Osteocyte (in vitro differentiated cells): ENCODE measurements at regions not wholly inside any gene's neighbourhood (a gene's known extent, or its start where the extent isn't known, plus 50 kb on each side); places are given as distances from the start of the nearest gene placed in this dataset.
"Not testable (repeated sequence)": the region's sequence is repeated elsewhere in the genome, so short reads cannot be mapped to it uniquely, and the experiment has no call there.

Source experiments
- DNase-seq: peaks from one replicate; pipeline ENCODE4 v3.0.0; 2021; ENCODE audit warnings: mixed read lengths; ENCODE audit not compliant: unreplicated experiment; ENCODE audit errors: extremely low spot score
- H3K27ac Mint-ChIP-seq: one replicate; pipeline ENCODE4 v1.8.0; 2021; ENCODE audit warnings: mild to moderate bottlenecking, mixed read lengths; ENCODE audit not compliant: unreplicated experiment
- H3K27me3 Mint-ChIP-seq: one replicate; pipeline ENCODE4 v1.8.0; 2021; ENCODE audit warnings: mixed read lengths; ENCODE audit not compliant: unreplicated experiment
- H3K36me3 Mint-ChIP-seq: one replicate; pipeline ENCODE4 v1.8.0; 2021; ENCODE audit warnings: mixed read lengths; ENCODE audit not compliant: unreplicated experiment
- H3K4me1 Mint-ChIP-seq: one replicate; pipeline ENCODE4 v1.8.0; 2021; ENCODE audit warnings: mixed read lengths; ENCODE audit not compliant: unreplicated experiment
- H3K4me3 Mint-ChIP-seq: one replicate; pipeline ENCODE4 v1.8.0; 2021; ENCODE audit warnings: mild to moderate bottlenecking, moderate library complexity, mixed read lengths; ENCODE audit not compliant: unreplicated experiment
- H3K9me3 Mint-ChIP-seq: one replicate; pipeline ENCODE4 v1.8.0; 2021; ENCODE audit warnings: mixed read lengths; ENCODE audit not compliant: unreplicated experiment
- TF ChIP-seq, protein P1 (sequence below): fragments of 200-600 bp; sonication (generic); IDR thresholded peaks from 2 replicates; pipeline ENCODE4 v1.5.0; 2021; ENCODE audit warnings: antibody characterized with exemption, mild to moderate bottlenecking, moderate library complexity

DNA sequence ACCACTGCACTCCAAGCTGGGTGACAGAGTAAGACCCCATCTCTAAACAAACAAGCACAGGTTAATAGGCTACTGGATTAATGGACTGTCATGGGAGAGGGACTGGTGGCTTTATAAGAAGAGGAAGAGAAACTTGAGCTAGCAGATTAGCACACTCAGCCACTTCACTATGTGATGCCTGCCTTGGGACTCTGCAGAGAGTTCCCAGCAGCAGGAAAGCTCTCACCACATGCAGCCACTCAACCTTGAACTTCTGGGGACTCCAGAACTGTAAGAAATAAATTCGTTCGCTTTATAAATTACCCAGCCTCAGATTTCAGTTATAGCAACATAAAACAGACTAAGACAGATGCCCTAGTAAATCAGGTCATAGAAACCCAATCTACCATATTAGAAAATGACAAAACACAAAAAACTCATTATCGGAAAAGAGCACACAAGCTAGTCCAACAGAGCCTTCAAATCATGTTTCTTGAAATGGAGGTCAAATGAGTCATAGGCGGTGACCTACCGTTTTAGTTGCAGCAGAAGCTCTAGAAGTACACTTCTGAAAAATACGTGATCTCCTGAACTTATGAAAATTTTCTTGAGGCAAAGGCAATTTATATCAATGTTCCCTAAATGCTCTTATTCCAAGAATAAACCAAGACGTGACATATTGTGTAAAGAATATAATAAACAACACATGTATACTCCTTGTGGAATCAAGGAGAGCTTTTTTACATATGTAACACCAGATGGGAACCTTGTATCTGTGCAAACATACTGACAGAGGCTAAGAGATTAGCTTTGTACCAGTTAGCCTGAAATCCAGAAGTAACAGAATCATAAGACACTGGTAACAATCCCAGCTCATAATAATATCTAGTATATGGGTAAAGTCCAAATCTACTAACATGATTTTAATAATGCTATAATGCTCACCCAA is 340.9 kb upstream of the SGCG start:
- Mint-ChIP-seq H3K27me3 (no peaks in the 10 kb centered on the region), H3K27ac (no peak overlapping the region), H3K4me1 (no peaks in the 10 kb centered on the region), H3K4me3 (no peak overlapping the region), H3K36me3 (no peaks in the 10 kb centered on the region), H3K9me3 (peaks cover 7% of the 10 kb centered on the region)
- DNase-seq: no peak
- TF ChIP-seq, protein P1, sequence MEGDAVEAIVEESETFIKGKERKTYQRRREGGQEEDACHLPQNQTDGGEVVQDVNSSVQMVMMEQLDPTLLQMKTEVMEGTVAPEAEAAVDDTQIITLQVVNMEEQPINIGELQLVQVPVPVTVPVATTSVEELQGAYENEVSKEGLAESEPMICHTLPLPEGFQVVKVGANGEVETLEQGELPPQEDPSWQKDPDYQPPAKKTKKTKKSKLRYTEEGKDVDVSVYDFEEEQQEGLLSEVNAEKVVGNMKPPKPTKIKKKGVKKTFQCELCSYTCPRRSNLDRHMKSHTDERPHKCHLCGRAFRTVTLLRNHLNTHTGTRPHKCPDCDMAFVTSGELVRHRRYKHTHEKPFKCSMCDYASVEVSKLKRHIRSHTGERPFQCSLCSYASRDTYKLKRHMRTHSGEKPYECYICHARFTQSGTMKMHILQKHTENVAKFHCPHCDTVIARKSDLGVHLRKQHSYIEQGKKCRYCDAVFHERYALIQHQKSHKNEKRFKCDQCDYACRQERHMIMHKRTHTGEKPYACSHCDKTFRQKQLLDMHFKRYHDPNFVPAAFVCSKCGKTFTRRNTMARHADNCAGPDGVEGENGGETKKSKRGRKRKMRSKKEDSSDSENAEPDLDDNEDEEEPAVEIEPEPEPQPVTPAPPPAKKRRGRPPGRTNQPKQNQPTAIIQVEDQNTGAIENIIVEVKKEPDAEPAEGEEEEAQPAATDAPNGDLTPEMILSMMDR: no peak

DNA sequence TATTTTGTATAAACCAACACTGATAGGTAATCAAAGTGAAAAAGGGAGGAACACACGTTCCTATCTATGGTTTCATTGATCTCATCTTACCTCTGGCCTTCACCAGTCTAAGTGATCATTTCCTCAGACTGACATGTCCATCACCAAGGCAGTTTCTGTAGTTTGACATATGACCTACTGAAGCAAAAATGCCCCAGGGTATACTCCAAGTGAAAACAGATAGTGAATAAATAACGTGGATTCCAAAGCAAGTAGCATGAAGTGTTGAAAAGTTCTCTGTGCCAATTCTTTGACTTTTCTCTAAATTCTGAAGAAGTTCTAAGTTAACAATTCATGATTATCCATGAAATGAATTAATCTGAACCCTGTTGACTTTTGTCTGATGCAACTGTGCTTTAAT is 334.2 kb upstream of the SGCG start:
- H3K36me3 Mint-ChIP-seq: no peaks in the 10 kb centered on the region
- TF ChIP-seq, protein P1: no peak
- H3K4me3 Mint-ChIP-seq: no peak overlapping the region
- no peak for DNase-seq
- no peaks in the 10 kb centered on the region for H3K9me3 Mint-ChIP-seq
- no peak overlapping the region for H3K27ac Mint-ChIP-seq
- H3K4me1 Mint-ChIP-seq: peaks cover 4% of the 10 kb centered on the region
- H3K27me3 Mint-ChIP-seq: no peaks in the 10 kb centered on the region

DNA sequence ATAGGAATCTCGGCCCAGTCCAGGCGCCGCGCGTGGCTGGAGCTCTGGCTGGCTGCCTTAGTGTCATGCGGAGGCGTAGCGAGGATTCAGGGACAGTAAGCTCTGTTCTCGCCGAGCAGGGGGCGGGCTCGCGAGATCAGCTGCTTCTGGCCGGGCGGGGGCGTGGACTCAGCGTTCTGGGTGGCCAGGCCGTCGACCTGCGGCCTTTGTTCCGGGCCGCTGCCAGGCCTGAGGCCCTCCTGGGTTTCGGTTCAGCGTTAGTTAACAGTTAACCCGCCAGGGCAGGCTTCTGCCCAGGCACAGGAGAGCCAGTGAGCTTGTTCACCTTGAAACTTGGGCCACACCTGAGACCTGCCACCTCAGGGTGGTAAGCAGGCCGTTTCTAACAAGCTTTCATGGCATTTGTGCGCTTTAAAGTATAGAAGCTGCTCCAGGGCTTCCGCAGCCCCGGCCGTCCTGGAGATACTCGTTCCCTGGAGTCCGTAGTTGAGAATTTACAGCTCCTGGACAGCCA is 332.2 kb upstream of the SGCG start:
- Mint-ChIP-seq H3K9me3 (no peaks in the 10 kb centered on the region), H3K36me3 (no peaks in the 10 kb centered on the region), H3K27ac (no peak overlapping the region), H3K4me3 (no peak overlapping the region), H3K4me1 (peaks cover 4% of the 10 kb centered on the region), H3K27me3 (no peaks in the 10 kb centered on the region)
- TF ChIP-seq, protein P1: no peak
- DNase-seq: no peak

DNA sequence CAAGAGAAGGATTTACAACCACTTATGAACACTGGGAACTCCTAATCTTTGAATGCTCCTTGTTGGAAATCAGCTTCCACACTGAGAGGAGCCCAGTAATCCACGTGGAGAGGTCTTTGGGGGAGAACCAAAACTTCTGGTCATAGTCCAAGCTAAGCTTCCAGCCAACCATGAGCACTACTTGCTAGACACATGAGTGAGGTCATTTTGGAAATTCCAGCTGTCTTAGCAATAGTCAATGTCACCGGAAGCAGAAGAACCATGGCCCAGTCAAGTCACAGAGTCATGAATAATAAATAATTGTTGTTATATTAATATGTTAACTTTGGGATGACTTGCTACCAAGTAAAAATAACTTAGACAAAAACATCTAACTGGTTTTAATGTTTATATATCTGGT is 324.9 kb upstream of the SGCG start:
- DNase-seq: no peak
- Mint-ChIP-seq H3K9me3 (no peaks in the 10 kb centered on the region), H3K4me1 (no peaks in the 10 kb centered on the region), H3K27me3 (no peaks in the 10 kb centered on the region), H3K27ac (no peak overlapping the region), H3K4me3 (no peak overlapping the region), H3K36me3 (no peaks in the 10 kb centered on the region)
- TF ChIP-seq, protein P1: no peak

DNA sequence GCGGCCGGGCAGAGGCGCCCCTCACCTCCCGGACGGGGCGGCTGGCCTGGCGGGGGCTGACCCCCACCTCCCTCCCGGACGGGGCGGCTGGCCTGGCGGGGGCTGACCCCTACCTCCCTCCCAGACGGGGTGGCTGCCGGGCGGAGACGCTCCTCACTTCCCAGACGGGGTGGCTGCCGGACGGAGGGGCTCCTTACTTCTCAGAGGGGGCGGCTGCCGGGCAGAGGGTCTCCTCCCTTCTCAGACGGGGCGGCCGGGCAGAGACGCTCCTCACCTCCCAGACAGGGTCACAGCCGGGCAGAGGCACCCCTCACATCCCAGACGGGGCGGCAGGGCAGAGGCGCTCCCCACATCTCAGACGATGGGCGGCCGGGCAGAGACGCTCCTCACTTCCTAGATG is 321.8 kb upstream of the SGCG start:
- H3K4me3 Mint-ChIP-seq, H3K9me3 Mint-ChIP-seq, H3K27ac Mint-ChIP-seq, DNase-seq, H3K27me3 Mint-ChIP-seq, H3K4me1 Mint-ChIP-seq, H3K36me3 Mint-ChIP-seq: not testable (repeated sequence)

DNA sequence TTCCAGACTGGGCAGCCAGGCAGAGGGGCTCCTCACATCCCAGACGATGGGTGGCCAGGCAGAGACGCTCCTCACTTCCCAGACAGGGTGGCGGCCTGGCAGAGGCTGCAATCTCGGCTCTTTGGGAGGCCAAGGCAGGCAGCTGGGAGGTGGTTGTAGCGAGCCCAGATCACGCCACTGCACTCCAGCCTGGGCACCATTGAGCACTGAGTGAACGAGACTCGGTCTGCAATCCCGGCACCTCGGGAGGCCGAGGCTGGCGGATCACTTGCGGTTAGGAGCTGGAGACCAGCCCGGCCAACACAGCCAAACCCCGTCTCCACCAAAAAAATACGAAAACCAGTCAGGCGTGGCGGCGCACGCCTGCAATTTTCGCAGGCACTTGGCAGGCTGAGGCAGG is 321.4 kb upstream of the SGCG start:
- not testable (repeated sequence) for H3K9me3 Mint-ChIP-seq, H3K4me3 Mint-ChIP-seq, H3K27ac Mint-ChIP-seq, DNase-seq, H3K27me3 Mint-ChIP-seq, H3K36me3 Mint-ChIP-seq, H3K4me1 Mint-ChIP-seq
